CD4-positive, alpha-beta T cell (primary cell): ENCODE measurements at regions not wholly inside any gene's neighbourhood (a gene's known extent, or its start where the extent isn't known, plus 50 kb on each side); places are given as distances from the start of the nearest gene placed in this dataset.

Experiments
- ATAC-seq: fragments of 200-7000 bp; cut with Tn5 transposase; one replicate; pipeline ENCODE4 v1.10.0; 2022; ENCODE audit warnings: mild to moderate bottlenecking; ENCODE audit not compliant: poor library complexity
- CTCF ChIA-PET: fragments of 350-600 bp; sonication (Branson Sonifier 250); formaldehyde crosslinking; loops from one replicate; lab custom pipeline; 2021; ENCODE audit warnings: antibody characterized with exemption, inconsistent platforms; lab: Charles Lee
- POLR2A ChIA-PET: fragments of 350-600 bp; sonication (Branson Sonifier 250); formaldehyde crosslinking; loops from one replicate; lab custom pipeline; 2021; ENCODE audit warnings: antibody characterized with exemption, inconsistent platforms; lab: Charles Lee
- DNase-seq, 14 experiments: peaks; one replicate each; pipeline ENCODE4 v3.0.0-alpha.2; 2013 to 2020; ENCODE audit warnings: mixed read lengths in 2 of 14
- H3K27ac ChIP-seq, 2 donors: one replicate each; pipeline versions ENCODE4 v1.5.1 to v1.7.0; 2013; ENCODE audit warnings: low read length in 2 of 2, low read depth in 1 of 2, mild to moderate bottlenecking in 1 of 2
- H3K27me3 ChIP-seq, 2 experiments: 1 replicate in 1 of 2; 2 replicates in 1 of 2; pipeline versions ENCODE4 v1.6.1 to v1.7.0; 2013; ENCODE audit warnings: low read length in 2 of 2, control low read depth in 1 of 2, mild to moderate bottlenecking in 1 of 2, moderate library complexity in 1 of 2; ENCODE audit not compliant: insufficient read depth in 2 of 2, control insufficient read depth in 1 of 2
- H3K36me3 ChIP-seq: one replicate; pipeline ENCODE4 v1.6.1; 2013; ENCODE audit warnings: low read length, control low read depth; ENCODE audit not compliant: insufficient read depth
- H3K4me1 ChIP-seq: one replicate; pipeline ENCODE4 v1.6.1; 2013; ENCODE audit warnings: low read length, control low read depth; ENCODE audit not compliant: insufficient read depth
- H3K4me3 ChIP-seq: one replicate; pipeline ENCODE4 v1.5.1; 2013; ENCODE audit warnings: mild to moderate bottlenecking, low read length, moderate library complexity
- H3K9me3 ChIP-seq, 2 experiments: 1 replicate in 1 of 2; 2 replicates in 1 of 2; pipeline versions ENCODE4 v1.6.1 to v1.7.0; 2013; ENCODE audit warnings: low read length in 2 of 2, mild to moderate bottlenecking in 2 of 2, control low read depth in 1 of 2, moderate library complexity in 1 of 2; ENCODE audit not compliant: control insufficient read depth in 1 of 2, insufficient read depth in 1 of 2
- H3K27ac Mint-ChIP-seq: one replicate; pipeline ENCODE4 v1.8.0; 2020; ENCODE audit warnings: mixed read lengths
- H3K27me3 Mint-ChIP-seq: one replicate; pipeline ENCODE4 v1.8.0; 2021; ENCODE audit warnings: mixed read lengths
- H3K36me3 Mint-ChIP-seq: one replicate; pipeline ENCODE4 v1.8.0; 2021; ENCODE audit warnings: low read depth, mixed read lengths
- H3K4me1 Mint-ChIP-seq: one replicate; pipeline ENCODE4 v1.8.0; 2021; ENCODE audit warnings: low read depth, mixed read lengths
- H3K4me3 Mint-ChIP-seq: one replicate; pipeline ENCODE4 v1.8.0; 2020; ENCODE audit warnings: mild to moderate bottlenecking, mixed read lengths
- H3K9me3 Mint-ChIP-seq: one replicate; pipeline ENCODE4 v1.8.0; 2020; ENCODE audit warnings: mixed read lengths
- intact Hi-C, 2 experiments: fragments of 100-400 bp; cut with DNase I in 1 of 2; cut with micrococcal nuclease in 1 of 2; formaldehyde crosslinking; loops; one replicate each; pipeline versions ENCODE4 v1.15.1 to v1.9.0; 2023 to 2025; cut with DNase I, micrococcal nuclease
- TF ChIP-seq, protein P1 (sequence below): fragments of 200-600 bp; IDR thresholded peaks from one replicate; pipeline ENCODE4 v1.8.0; 2022; ENCODE audit warnings: antibody characterized with exemption, mild to moderate bottlenecking

DNA sequence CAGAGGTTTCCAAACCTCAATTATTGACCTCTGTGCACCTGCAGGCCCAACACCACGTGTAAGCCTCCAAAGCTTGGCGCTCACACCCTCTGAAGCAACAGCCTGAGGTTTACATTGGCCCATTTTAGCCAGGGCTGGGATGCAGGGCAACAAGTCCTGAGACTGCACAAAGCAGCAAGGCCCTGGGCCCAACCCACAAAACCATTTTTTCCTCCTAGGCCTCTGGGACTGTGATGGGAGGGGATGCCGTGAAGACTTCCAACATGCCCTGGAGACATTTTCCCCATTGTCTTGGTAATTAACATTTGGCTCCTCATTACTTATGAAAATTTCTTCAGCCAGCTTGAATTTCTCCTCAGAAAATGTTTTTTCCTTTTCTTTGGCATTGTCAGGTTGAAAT, 54.9 kb upstream of the CNKSR2 start:
- H3K27me3 Mint-ChIP-seq = no peaks in the 10 kb centered on the region

More for the DNA sequence above, 54.9 kb upstream of the CNKSR2 start:
- Histone ChIP-seq H3K27me3 (no peaks in the 10 kb centered on the region), H3K4me1 (no peaks in the 10 kb centered on the region), H3K4me3 (no peak overlapping the region), H3K9me3 (peaks cover 0 to 5% of the 10 kb centered on the region in 2 experiments), H3K27ac (no peak overlapping the region), H3K36me3 (no peaks in the 10 kb centered on the region)
- Mint-ChIP-seq H3K4me3 (no peak overlapping the region), H3K36me3 (no peaks in the 10 kb centered on the region), H3K9me3 (peaks cover 3% of the 10 kb centered on the region), H3K4me1 (no peaks in the 10 kb centered on the region), H3K27ac (no peak overlapping the region)
- POLR2A ChIA-PET = no interaction called here
- ATAC-seq (no peak), DNase-seq (no peak)
- CTCF ChIA-PET = no interaction called here
- TF ChIP-seq, protein P1, sequence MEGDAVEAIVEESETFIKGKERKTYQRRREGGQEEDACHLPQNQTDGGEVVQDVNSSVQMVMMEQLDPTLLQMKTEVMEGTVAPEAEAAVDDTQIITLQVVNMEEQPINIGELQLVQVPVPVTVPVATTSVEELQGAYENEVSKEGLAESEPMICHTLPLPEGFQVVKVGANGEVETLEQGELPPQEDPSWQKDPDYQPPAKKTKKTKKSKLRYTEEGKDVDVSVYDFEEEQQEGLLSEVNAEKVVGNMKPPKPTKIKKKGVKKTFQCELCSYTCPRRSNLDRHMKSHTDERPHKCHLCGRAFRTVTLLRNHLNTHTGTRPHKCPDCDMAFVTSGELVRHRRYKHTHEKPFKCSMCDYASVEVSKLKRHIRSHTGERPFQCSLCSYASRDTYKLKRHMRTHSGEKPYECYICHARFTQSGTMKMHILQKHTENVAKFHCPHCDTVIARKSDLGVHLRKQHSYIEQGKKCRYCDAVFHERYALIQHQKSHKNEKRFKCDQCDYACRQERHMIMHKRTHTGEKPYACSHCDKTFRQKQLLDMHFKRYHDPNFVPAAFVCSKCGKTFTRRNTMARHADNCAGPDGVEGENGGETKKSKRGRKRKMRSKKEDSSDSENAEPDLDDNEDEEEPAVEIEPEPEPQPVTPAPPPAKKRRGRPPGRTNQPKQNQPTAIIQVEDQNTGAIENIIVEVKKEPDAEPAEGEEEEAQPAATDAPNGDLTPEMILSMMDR = no peak
- intact Hi-C loops = no loop called here
